ENCODE measurements at regions not wholly inside any gene's neighbourhood (a gene's known extent, or its start where the extent isn't known, plus 50 kb on each side); places are given as distances from the start of the nearest gene placed in this dataset.

DNA sequence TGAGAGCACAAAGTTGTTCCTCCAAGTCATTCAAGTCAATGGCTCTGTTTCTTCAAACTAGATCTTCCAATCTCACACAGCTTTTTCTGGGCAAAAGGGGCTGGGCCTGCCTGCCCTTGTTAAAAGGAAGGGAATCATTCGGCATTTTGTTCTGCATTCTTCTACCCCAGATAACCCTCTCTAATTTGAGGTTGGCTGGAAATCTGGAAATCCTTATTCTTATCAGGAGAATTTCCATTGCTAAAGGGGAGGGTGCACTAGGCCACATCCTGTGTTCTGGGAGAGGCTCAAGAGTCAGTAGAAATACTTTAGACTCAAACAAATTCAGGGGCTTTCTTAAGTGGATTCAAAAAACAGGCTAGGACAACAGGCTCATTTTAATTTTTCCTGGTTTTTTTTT, 384.7 kb upstream of the ZNF462 start:
- CTCF ChIA-PET = no interaction called here

DNA sequence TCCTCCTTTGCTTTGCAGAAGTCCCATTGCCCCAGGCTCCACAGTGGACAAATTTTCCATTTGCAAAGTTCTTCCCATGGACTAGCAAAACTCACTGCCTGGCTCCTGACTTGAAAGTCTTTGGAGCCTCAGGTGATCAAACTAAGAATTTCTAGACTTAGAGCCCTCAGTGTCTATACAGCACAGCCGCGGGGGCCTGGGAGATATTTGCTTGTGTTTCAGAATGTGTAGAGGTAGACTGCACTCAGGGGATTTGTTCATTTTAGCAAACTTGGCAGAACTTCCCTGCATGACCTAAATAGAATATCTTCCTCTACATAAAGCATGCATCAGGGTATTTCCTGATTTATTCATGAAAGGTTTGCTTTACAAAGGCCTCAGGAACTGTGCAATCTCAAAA, 384.2 kb upstream of the ZNF462 start:
- CTCF ChIA-PET = no interaction called here
- POLR2A ChIA-PET (ENCODE audit: low non-redundant PET) = no interaction called here
- DNase-seq (ENCODE audit: low spot score) = no peak
- TF ChIP-seq, protein P1, sequence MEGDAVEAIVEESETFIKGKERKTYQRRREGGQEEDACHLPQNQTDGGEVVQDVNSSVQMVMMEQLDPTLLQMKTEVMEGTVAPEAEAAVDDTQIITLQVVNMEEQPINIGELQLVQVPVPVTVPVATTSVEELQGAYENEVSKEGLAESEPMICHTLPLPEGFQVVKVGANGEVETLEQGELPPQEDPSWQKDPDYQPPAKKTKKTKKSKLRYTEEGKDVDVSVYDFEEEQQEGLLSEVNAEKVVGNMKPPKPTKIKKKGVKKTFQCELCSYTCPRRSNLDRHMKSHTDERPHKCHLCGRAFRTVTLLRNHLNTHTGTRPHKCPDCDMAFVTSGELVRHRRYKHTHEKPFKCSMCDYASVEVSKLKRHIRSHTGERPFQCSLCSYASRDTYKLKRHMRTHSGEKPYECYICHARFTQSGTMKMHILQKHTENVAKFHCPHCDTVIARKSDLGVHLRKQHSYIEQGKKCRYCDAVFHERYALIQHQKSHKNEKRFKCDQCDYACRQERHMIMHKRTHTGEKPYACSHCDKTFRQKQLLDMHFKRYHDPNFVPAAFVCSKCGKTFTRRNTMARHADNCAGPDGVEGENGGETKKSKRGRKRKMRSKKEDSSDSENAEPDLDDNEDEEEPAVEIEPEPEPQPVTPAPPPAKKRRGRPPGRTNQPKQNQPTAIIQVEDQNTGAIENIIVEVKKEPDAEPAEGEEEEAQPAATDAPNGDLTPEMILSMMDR (conservative IDR thresholded peaks at IDR 0.05; ENCODE audit: low read depth) = no peak
- no peak overlapping the region for H3K27ac ChIP-seq

More for the DNA sequence above, 384.7 kb upstream of the ZNF462 start:
- POLR2A ChIA-PET (ENCODE audit: low non-redundant PET) = no interaction called here
- no peak for DNase-seq (ENCODE audit: low spot score)
- no peak overlapping the region for H3K27ac ChIP-seq
- TF ChIP-seq, protein P1 (conservative IDR thresholded peaks at IDR 0.05; ENCODE audit: low read depth) = no peak

DNA sequence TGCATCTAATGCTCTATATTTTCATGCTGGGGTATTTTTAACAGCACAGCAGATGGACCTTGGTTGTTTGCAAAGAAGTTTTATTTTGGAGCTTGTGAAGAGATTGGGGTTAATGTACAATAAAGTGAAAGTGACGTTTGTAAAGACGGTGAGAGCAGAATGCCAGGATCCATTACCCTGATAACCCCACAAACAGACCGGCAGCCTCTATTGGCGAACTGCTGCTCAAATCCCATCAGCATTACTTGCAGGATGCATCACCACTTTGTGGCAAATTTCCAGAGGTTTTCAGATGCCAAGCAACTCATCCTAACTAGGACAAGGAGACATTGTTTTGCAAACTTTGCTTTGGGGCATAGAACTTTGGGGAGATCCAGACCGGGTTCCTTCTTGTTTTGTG, 383.3 kb upstream of the ZNF462 start:
- TF ChIP-seq, protein P1 (conservative IDR thresholded peaks at IDR 0.05; ENCODE audit: low read depth) = no peak
- ChIA-PET CTCF (no interaction called here), POLR2A (ENCODE audit: low non-redundant PET) (no interaction called here)
- DNase-seq (ENCODE audit: low spot score) = peak; percentile 20
- no peak overlapping the region for H3K27ac ChIP-seq

DNA sequence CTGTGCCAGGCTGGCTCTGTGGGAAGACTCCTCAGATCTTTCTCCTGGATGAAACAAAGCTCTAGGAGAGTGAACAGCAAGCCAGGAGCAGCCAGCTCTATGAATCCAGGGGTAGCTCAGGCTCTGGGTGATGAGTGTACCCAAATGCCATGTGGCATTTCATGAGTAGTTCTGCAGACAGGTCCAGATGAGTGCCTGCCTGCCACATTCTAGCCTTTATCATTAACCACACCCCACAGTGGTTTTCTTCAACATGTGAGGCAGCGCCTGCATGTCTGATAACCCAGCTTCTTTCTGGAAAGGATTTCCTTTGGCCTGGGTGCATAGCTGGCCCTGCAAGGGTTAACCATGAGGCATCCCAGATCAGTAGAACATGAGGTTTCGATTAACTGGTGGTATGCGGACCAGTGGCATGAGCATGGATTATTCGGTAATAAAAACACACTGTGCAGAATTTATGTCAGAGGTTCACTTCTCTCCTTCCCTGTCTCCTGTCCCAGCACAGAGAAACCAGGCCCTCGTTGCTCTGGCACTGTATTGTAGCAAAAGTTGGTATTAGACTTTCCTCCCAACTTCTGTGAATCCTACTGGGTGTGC, 381.9 kb upstream of the ZNF462 start:
- no peak for DNase-seq (ENCODE audit: low spot score)
- ChIA-PET CTCF (no interaction called here), POLR2A (ENCODE audit: low non-redundant PET) (no interaction called here)
- TF ChIP-seq, protein P1 (conservative IDR thresholded peaks at IDR 0.05; ENCODE audit: low read depth) = no peak
- no peak overlapping the region for H3K27ac ChIP-seq

DNA sequence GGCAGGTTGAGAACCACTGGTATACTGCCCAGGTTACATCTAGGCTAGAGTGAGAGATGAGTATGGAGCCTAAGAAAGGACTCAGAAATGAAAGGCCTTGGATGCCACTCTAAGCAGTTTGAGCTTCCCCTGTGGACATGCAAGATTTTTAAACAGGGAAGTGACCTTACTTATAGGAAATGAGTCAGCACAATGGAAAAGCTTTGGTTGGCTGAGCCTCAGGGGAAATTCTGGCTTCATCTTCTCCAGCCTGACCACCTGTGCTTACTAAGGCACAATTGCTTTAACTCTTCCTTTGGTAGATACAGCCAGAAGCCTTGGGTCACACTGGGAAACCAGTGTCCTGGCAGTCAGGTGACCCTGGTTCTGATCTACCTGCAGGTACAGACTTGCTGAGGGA, 380.2 kb upstream of the ZNF462 start:
- TF ChIP-seq, protein P1 (conservative IDR thresholded peaks at IDR 0.05; ENCODE audit: low read depth) = no peak

DNA sequence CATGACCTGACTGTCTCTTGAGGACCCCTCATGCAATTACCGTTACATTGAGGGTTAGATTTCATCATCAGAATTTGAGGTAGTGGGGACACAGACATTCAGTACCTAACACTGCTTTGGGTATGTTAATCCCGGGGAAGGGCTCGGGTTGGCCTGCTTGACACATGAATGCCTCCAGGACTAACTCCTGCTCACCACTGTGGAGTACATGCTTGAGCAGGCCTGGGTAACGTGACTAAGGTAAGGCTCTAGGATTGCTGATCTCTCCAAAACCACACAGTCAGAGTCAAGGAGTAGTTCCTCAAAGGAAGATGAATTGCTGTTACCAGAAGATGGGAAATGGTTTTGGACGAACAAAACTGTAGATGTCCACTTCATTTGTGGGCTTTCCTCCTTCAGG, 376.3 kb upstream of the ZNF462 start:
- no peak for DNase-seq (ENCODE audit: low spot score)
- no peak overlapping the region for H3K27ac ChIP-seq
- POLR2A ChIA-PET (ENCODE audit: low non-redundant PET) = no interaction called here
- CTCF ChIA-PET = no interaction called here
- TF ChIP-seq, protein P1 (conservative IDR thresholded peaks at IDR 0.05; ENCODE audit: low read depth) = no peak

More for the DNA sequence above, 380.2 kb upstream of the ZNF462 start:
- POLR2A ChIA-PET (ENCODE audit: low non-redundant PET) = no interaction called here
- peak; percentile 43 for DNase-seq (ENCODE audit: low spot score)
- no peak overlapping the region for H3K27ac ChIP-seq
- CTCF ChIA-PET = interaction anchor here (0.6 kb wide), 1 partner anchor 70 kb away, joined by 3 read pairs; no protein-coding TSS in a partner anchor
